UCSD-AML1 (cell line): ENCODE measurements at regions not wholly inside any gene's neighbourhood (a gene's known extent, or its start where the extent isn't known, plus 50 kb on each side); places are given as distances from the start of the nearest gene placed in this dataset.
"Not testable (repeated sequence)": the region's sequence is repeated elsewhere in the genome, so short reads cannot be mapped to it uniquely, and the experiment has no call there.

Experiments used
- DNase-seq: peaks from one replicate; lab custom pipeline; 2025; ENCODE audit not compliant: unreplicated experiment; lab: John Stamatoyannopoulos, UW

DNA sequence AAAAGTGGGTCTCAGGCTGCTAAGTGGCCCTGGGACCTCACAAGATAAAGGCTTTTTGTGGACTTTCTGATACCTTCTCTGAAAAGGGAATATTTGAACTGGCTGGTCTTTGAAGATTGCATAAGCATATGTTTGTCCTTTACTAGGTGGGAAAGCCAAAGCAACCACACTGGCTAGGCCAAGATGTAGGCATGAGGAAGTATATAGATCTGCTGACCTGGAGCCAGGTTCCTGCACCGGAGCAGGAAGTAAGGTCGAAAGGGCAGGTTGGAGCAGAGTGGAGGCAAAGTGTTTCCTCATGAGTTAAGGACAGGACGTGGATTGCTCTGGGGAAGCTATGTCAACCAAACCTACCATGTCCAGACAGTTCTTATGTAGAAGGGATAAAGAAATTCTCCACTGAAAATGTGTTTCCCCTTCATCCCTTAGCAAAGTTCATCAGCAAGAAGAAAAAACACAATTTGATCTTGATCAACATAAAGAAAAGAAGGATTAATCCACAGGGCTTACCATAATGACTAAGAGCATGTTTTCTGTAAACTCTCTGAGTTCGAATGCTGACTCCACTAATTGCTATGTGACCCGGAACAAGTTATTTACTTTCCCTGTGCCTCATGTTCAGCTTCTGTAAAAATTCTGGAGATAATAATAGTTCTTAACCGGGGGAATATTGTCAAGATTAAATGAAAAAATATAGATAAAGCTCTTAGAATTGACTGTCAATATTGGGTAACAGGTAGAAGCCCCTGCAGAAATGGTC lies 156.1 kb upstream of the SRD5A2 start:
- no peak for DNase-seq

DNA sequence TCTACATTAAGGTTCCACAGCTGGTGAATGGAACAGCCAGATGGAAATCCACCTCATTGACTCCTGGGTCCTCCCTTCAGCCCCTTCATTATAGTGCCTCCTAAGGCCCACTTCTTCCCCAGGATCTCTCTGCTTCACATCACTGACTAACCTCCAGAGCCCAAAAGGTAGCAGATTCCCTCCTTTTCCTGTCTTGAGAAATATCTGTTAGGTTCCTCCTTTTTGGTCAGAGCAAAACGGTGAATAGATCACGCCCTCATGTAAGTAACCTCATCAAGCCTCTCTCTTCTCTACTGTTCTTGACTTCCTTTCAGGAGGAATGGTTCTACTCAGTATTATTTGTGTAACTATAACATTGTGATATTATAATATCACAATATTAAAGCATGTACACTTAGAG lies 155.0 kb upstream of the SRD5A2 start:
- DNase-seq = no peak

- DNase-seq = no peak
Measured at GRCh38 chr2:31729442-31730092, 148.8 kb upstream of the SRD5A2 start.

GRCh38 chr2:31729065-31729439 lies 148.3 kb upstream of the SRD5A2 start:
- no peak for DNase-seq

GRCh38 chr2:31728406-31729064 lies 147.8 kb upstream of the SRD5A2 start:
- DNase-seq = no peak

- DNase-seq = no peak
Measured at GRCh38 chr2:31726457-31726856, 145.7 kb upstream of the SRD5A2 start.

GRCh38 chr2:31725444-31725843 lies 144.7 kb upstream of the SRD5A2 start:
- no peak for DNase-seq

DNA sequence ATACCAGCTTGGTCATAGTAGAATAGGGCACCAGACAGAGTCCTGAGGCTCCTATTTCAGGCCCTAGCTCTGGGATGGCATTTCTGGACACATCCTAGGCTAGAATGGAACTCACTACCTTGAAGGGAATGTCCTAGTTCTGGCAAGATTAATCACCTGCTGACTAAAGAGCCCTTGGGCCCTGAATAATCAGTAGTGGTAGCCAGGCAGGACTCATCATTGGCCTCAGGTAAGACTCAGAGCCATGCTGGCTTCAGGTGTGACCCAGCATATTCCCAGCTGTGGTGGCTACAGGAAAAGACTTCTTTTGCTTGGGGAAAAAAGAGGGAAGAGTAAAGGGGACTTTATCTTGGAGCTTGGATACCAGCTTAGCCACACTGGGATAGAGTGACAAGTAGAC lies 131.0 kb upstream of the SRD5A2 start:
- DNase-seq = no peak

DNA sequence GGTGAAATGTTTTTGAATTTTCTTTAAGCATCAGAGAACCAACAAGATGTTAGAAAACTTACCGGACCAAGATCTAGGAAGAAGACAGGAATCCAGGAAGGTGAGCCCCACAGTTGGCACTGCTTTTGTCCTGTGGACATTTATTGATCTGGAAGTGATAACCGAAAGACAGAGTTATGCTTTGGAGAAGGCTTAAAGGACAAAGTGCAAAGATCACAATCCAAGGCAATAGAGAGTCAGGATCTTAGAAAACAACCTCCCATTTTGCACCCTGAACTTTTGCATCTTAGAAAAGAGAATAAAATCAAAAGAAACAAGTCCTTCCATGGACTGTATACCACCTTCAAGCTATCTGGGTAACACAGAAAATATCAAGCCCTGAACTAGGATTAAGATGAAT lies 129.4 kb upstream of the SRD5A2 start:
- DNase-seq = no peak

- no peak for DNase-seq
Measured at GRCh38 chr2:31707992-31708391, 127.3 kb upstream of the SRD5A2 start.

- no peak for DNase-seq
Measured at GRCh38 chr2:31704561-31705212, 123.9 kb upstream of the SRD5A2 start.

DNA sequence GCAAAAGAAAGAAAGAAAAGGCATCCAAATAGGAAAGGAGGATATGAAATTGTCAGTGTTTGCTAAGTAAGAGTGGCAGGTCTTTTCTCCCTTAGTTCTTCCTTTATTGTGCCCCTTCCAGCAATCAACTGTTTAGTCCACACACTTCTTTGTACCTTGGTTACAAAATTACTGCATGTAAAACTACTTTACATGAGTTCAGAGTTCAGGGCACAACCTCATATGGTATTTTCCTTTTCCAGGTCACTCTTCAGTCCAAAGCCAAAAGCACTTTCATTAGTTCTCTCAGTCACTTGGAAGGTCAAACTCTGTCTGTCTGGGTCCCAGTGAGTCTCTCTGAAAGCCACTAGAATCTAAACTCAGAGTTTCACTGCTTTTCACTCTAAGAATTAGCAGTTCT lies 122.5 kb upstream of the SRD5A2 start:
- DNase-seq = no peak

DNA sequence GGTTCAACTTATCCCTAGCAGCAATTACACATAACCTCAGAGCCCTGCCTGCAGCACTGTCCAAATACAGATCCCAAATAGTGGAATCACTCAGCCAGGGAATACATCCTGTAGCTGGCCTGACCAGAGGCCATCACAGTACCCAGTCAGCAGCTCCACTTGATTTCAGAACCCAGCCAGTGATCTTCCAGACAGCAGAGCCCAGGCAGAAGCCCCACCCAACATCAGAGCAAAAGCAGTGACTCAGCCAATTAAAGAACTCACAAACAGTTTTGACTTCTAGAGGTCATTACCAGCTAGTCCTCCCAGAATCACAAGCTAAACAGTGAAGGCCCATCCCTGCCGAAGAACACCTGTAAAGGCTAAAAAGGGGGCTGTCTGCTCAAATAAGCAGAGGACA lies 118.0 kb upstream of the SRD5A2 start:
- DNase-seq = no peak

DNA sequence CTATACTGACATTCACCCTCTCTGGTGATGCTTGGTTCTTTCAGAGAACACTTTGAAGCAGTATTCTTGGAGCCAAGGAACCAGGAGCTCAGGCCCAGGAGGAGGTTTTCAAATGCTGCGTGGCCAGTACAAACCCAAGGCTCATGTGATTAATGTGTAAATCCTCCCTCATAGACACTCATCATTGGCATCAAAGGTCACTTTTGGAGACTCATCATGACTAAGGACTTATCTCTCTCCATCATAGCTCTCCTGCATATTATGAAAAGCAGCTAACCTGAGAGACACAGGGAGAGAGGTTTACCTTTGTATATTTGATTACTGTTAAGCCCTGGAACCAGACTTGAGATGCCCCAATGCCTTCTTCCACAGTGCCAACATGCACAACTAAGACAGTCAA lies 115.3 kb upstream of the SRD5A2 start:
- no peak for DNase-seq

GRCh38 chr2:31694444-31694843 lies 113.7 kb upstream of the SRD5A2 start:
- no peak for DNase-seq

DNA sequence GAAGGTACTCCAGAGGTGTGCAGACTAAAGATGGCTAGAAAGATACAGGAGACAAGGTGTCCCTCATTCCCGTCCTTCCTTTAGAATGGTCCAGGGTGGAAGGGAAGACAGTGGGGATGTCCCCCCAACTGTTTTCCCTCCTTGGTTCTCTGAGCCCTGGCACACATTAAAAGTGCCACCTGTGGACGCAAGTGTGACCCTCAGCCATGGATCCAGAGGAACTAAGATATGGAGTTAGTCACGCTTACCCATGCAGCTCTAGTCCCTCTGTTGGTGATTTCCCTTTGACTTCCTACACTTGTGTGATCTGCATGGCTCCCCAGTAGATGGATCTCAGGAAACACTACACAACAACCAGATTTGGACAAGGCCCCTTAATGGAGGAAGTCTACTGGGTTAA lies 113.1 kb upstream of the SRD5A2 start:
- DNase-seq = no peak

- no peak for DNase-seq
Measured at GRCh38 chr2:31688282-31688681, 107.5 kb upstream of the SRD5A2 start.

- DNase-seq = not testable (repeated sequence)
Measured at GRCh38 chr2:31683506-31683905, 102.8 kb upstream of the SRD5A2 start.

- peak; percentile 16 for DNase-seq
Measured at GRCh38 chr2:31675485-31675901, 94.8 kb upstream of the SRD5A2 start.

DNA sequence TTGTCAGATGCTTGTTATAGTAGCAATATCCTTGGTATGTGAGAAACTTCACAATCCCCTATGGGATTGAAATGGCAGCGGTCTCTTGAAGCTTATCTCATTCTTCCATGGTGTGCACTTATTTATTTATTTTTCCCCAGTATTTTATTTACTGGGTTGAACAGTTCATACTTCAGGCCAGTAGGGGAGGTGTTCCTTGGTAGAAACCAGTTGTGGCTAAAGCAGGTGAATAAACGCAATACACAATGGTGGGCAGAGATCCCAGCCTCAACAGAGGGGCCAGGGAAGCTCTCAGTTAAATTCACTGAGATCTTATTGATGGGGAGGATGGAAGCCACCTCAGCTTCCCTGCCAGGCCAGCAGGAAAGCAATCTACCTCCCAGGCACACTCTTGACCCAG lies 93.7 kb upstream of the SRD5A2 start:
- no peak for DNase-seq

DNA sequence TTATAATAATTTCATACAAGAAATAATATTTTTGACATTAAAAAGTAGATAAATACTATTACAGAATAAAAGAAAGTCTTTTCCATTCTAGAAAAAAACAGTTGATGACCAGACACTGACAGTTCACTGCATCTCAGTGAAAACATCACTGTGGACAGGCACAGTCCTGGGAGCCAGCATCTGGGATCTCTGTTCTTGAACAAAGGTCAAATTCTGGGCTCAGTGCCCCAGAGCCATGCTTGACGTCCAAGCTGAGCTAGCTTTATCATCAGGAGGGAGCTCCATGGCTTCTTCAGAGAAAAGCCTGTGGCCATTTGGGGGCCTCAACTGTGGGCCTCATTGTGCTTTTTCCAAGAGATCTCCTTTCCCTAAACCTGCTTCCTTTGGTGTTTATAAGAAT lies 86.1 kb upstream of the SRD5A2 start:
- DNase-seq = no peak
